ENCODE measurements at regions not wholly inside any gene's neighbourhood (a gene's known extent, or its start where the extent isn't known, plus 50 kb on each side); places are given as distances from the start of the nearest gene placed in this dataset.

GRCh38 chr1:68819190-68819829 lies 322.4 kb upstream of the DEPDC1 start:
- TF ChIP-seq CTCF (IDR thresholded peaks at IDR 0.05) (peak in 1 of 3 donors; percentile 8), POLR2A (IDR thresholded peaks at IDR 0.05) (no peak), POLR2AphosphoS5 (IDR thresholded peaks at IDR 0.05) (no peak)

Measured in breast epithelium (tissue), 3 donors.